HG03060 (cell line): ENCODE measurements at regions not wholly inside any gene's neighbourhood (a gene's known extent, or its start where the extent isn't known, plus 50 kb on each side); places are given as distances from the start of the nearest gene placed in this dataset.
A peak's percentile ranks its signal among the peaks of the same experiment; 100 is the strongest.
"Not testable (repeated sequence)": the region's sequence is repeated elsewhere in the genome, so short reads cannot be mapped to it uniquely, and the experiment has no call there.

Source experiments
- ATAC-seq: cut with Tn5 transposase; IDR thresholded peaks from one replicate; pipeline ENCODE4 v1.9.1; 2021; ENCODE audit warnings: low read depth, moderate number of reproducible peaks; ENCODE audit not compliant: unreplicated experiment

- no peak for ATAC-seq
Observed at GRCh38 chr2:125324273-125324672, 1299.2 kb downstream of the CNTNAP5 start.

DNA sequence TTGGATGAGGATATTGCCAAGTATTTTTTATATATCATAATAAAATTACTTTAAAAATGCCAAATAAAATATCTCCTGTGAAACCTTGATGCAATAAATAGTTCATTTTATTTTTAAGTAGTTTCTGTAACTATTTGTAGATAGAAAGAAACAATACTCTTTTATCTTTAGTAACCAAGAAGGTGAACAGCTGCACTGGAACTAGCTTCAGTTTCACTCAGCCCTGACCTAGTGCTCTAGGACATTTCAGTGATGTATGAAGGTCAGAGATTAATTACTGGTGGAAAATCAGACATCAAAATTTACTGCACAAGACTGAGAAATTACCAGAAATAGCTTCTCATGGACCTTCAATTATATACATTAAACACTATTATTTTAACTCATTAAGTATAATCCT, 1305.0 kb downstream of the CNTNAP5 start:
- no peak for ATAC-seq

- ATAC-seq: no peak
Observed at GRCh38 chr2:125341353-125341752, 1314.6 kb upstream of the GYPC start.

GRCh38 chr2:125353542-125353941, 1302.4 kb upstream of the GYPC start:
- ATAC-seq: not testable (repeated sequence)

- ATAC-seq: no peak
Observed at GRCh38 chr2:125364192-125364983, 1291.6 kb upstream of the GYPC start.

DNA sequence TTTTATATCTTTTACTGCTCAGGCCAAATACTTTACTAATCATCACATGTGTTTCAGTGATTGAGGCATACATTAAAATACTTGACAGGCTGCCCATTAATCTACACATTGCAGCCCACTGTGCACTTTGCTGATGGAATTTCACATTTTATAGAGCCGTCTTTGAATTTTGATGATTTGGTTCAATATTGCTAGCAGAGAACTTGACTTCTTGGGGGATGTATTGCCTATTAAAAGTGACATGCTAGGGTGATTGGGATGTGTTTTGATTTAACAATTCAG, 1291.0 kb upstream of the GYPC start:
- ATAC-seq: no peak

DNA sequence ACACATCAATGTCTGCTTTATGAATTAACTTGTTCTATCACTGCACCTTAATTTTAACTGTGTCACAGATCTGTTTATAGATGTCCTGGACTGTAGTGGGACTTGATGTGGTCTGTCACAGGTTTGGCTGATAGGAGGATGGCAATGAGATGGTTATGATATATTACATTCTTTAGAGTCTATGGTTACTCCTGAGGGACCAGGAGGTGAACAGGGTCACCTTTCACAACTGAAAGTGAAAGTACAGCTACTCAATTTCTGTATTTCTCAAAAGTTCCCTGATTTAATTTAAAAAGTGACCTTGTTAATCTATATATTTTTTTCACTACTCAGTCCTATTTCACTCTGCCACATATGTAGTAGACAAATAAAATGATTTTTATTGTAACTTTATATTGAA, 1284.1 kb upstream of the GYPC start:
- no peak for ATAC-seq

DNA sequence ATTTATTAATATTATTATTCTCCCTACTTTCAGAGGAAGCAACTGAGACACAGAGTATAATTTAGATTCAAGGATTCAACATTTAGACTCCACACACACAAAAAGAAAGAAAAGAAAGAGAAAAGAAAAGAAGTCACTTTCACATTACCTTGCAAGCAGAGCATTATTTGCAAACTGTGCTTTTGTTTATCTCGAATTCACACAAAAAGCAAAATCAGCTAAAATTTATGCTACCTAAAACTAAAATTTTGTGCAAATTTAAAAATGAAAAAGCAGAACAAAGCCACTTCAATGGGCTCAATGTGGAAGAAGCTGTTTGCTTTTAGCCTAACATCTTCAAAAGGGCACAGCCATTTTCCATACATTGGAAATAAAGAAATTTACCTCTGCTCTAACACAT, 1282.7 kb upstream of the GYPC start:
- ATAC-seq: no peak

- ATAC-seq: no peak
Observed at GRCh38 chr2:125386074-125386473, 1269.9 kb upstream of the GYPC start.

GRCh38 chr2:125397535-125398251, 1258.3 kb upstream of the GYPC start:
- peak; percentile 81 for ATAC-seq

GRCh38 chr2:125398738-125399524, 1257.0 kb upstream of the GYPC start:
- ATAC-seq: no peak

DNA sequence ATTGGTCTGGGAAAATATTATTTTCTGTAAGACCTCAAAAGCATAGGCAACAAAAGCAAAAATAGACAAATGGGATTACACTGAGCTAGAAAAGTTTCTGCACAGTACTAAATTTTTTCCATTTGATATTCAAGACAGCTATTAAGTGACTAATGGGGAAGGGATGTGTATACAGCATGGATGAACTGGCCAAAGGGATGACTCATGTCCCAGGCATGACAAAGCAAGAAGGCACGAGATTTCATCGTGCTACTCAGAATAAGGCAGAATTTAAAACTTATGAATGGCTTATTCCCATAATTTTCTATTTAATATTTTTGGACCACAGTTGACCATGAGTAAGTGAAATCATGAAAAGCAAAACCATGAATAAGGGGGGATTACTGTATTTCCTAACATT, 1250.1 kb upstream of the GYPC start:
- ATAC-seq: no peak

- ATAC-seq: no peak
Observed at GRCh38 chr2:125408874-125409538, 1247.0 kb upstream of the GYPC start.

GRCh38 chr2:125418483-125418882, 1237.5 kb upstream of the GYPC start:
- ATAC-seq: no peak

- not testable (repeated sequence) for ATAC-seq
Observed at GRCh38 chr2:125422198-125422770, 1233.7 kb upstream of the GYPC start.

DNA sequence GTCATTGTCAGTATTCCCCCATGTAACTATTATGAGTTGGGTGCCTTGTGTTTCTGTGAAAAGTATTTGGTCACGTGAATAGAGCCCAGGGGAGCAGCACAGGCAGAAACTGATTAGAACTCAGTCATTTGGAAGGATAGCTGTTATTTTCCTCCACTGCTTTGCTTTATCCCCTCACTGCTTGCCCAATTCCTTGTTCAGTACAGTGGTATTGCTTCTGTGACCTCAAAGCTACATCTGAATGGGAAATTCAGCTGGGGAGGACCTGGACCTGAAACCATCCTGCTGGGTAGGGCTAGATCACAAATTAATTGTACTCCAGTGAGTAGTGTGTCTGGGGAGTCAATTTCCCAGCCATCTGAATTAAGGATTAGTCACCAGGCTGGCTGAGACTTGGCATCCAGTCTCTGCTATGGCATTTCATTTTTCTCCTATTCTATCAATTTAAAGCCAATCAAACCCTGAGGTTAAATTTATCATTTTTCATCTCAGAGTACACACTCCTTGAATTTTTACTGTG, 1231.6 kb upstream of the GYPC start:
- ATAC-seq: no peak

DNA sequence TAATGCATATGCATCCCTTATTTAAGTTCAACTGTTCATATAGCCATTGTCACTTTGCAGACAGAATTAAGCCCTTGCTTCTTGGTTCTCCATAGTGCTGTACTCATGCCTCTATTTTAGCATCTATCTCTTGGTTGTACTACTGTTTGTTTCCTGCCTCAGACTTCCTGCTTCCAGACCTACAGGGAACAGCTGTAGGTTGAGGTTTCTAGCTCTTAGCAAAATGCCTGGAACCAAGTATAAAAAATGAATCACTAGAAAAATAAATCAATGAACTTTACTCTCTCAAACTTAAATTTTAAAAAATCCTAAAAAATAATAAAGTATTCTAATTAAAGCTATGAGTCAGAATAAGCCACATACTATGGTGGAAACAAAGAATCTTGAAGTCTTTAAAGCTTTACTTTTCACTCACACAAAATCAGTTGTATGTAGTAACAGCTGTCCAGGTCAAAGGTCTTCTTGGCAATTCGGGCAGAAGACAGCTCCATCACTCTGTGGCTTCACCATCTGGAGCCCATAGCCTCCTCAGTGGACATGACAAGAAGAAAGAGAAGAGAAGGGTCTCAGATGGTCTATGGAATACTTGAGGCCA, 1228.1 kb upstream of the GYPC start:
- ATAC-seq: no peak

DNA sequence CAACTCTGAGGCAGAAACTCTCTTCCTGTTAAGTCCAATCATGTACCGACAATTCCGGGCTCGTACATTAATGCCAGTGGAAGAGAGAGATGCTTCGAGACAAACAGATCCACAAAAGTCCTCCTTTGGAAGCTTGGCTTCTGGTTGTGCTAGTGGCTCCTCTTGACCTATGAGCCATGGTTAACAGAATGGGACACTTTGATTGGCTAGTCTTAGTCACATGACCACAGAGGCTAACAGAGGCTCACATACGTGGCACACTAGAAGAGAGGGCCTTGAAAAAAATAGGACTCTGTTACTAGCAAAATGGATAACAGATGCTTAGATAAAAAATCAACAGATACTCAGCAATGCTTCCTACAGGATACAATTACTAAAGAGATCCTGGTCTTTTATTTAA, 1211.9 kb upstream of the GYPC start:
- ATAC-seq: no peak

- ATAC-seq: no peak
Observed at GRCh38 chr2:125445495-125445894, 1210.5 kb upstream of the GYPC start.

GRCh38 chr2:125450092-125450491, 1205.9 kb upstream of the GYPC start:
- no peak for ATAC-seq
